Esophagus (tissue), 2 donors: ENCODE measurements at regions not wholly inside any gene's neighbourhood (a gene's known extent, or its start where the extent isn't known, plus 50 kb on each side); places are given as distances from the start of the nearest gene placed in this dataset.

ENCODE experiments used
- H3K27ac ChIP-seq, 2 donors: one replicate each; pipeline ENCODE4 v1.5.1; 2013; ENCODE audit warnings: low read depth in 2 of 2, mild to moderate bottlenecking in 2 of 2, inconsistent platforms in 1 of 2, low read length in 1 of 2, moderate library complexity in 1 of 2
- H3K27me3 ChIP-seq, 2 donors: one replicate each; pipeline ENCODE4 v1.6.1; 2013; ENCODE audit warnings: low read length in 2 of 2, control low read depth in 1 of 2, mild to moderate bottlenecking in 1 of 2; ENCODE audit not compliant: insufficient read depth in 2 of 2, control insufficient read depth in 1 of 2
- H3K36me3 ChIP-seq, 2 donors: one replicate each; pipeline ENCODE4 v1.6.1; 2013; ENCODE audit warnings: low read length in 1 of 2; ENCODE audit not compliant: control insufficient read depth in 2 of 2, insufficient read depth in 2 of 2
- H3K4me1 ChIP-seq, 2 donors: one replicate each; pipeline ENCODE4 v1.6.1; 2013; ENCODE audit warnings: low read length in 1 of 2; ENCODE audit not compliant: control insufficient read depth in 2 of 2, insufficient read depth in 2 of 2
- H3K4me3 ChIP-seq, 2 donors: one replicate each; pipeline ENCODE4 v1.5.1; 2013; ENCODE audit warnings: low read length in 2 of 2, mild to moderate bottlenecking in 2 of 2, low read depth in 1 of 2, moderate library complexity in 1 of 2
- H3K9me3 ChIP-seq, 2 donors: one replicate each; pipeline ENCODE4 v1.6.1; 2013; ENCODE audit warnings: mild to moderate bottlenecking in 2 of 2, low read depth in 1 of 2, low read length in 1 of 2, moderate library complexity in 1 of 2; ENCODE audit not compliant: control insufficient read depth in 2 of 2, insufficient read depth in 1 of 2
- WGBS, 2 donors: extraction: QIAGEN DNeasy Blood & Tissue Kit; methylation state at CpG; one replicate each; pipeline ENCODE4 v1.1.7; 2013; 5-methylcytosine and 5-hydroxymethylcytosine counted together
- donor health status: healthy with polysubstance abuse.
- donor health status: Bipolar disorder and iron deficiency.

- H3K4me3 ChIP-seq: no peak overlapping the region
- no peak overlapping the region for H3K27ac ChIP-seq
- no peaks in the 10 kb centered on the region for H3K27me3 ChIP-seq
- H3K36me3 ChIP-seq: no peaks in the 10 kb centered on the region
- H3K4me1 ChIP-seq: no peaks in the 10 kb centered on the region
- 75 to 78% methylated on average over 1 of the region's 1 CpG for WGBS, 2 donors
- no peaks in the 10 kb centered on the region for H3K9me3 ChIP-seq
These were observed 216.7 kb upstream of the TMTC1 start for GRCh38 chr12:30000401-30000800.

GRCh38 chr12:29996993-29997392 lies 213.3 kb upstream of the TMTC1 start:
- Histone ChIP-seq H3K36me3 (no peaks in the 10 kb centered on the region), H3K27me3 (no peaks in the 10 kb centered on the region), H3K27ac (no peak overlapping the region), H3K9me3 (no peaks in the 10 kb centered on the region), H3K4me3 (no peak overlapping the region), H3K4me1 (no peaks in the 10 kb centered on the region)
- 87 to 91% methylated on average over 3 of the region's 3 CpGs for whole genome bisulfite sequencing, 2 donors

DNA sequence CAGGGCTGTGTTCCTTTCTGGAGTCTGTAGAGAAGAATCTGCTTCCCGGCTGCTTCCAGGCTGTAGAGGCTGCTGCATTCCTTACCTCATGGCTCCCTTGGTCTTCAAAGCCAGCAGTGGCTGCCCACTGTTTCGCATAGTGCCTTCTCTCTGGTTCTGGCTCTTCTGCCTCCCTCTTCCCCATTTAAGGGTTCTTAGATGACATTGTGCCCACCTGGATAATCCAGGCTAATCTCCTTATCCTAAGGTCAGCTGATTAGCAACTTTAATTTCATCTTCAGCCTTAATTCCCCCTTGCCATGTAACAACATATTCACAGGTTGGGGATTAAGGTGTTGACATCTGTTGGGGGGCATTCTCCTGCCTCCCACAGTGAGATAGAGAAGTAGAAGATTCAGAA lies 208.6 kb upstream of the TMTC1 start:
- H3K27me3 ChIP-seq: no peaks in the 10 kb centered on the region
- no peak overlapping the region for H3K27ac ChIP-seq
- no peaks in the 10 kb centered on the region for H3K36me3 ChIP-seq
- no peaks in the 10 kb centered on the region for H3K9me3 ChIP-seq
- WGBS, 2 donors: 84 to 92% methylated on average over 2 of the region's 2 CpGs
- H3K4me3 ChIP-seq: no peak overlapping the region
- no peaks in the 10 kb centered on the region for H3K4me1 ChIP-seq

DNA sequence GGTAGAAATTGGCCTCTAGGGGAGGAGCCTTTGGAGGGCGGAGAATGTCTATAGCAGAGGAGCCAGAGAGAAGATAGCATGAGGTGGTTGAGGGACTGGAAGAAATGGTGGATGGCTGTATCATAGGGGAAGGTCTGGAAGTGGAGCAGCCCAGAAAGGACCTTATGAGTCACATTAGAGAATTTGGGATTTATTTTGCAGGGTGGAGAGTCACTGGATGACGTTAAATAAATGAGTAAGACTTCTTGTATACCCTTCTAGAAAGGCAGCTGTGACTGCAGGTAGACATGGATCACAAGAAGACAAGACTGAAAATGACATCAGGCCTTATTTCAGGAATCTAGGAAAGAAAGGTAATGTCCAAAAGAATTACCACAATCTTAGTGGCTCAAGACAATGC lies 208.2 kb upstream of the TMTC1 start:
- WGBS, 2 donors: 71 to 74% methylated on average over 2 of the region's 2 CpGs
- Histone ChIP-seq H3K9me3 (no peaks in the 10 kb centered on the region), H3K4me1 (no peaks in the 10 kb centered on the region), H3K27ac (no peak overlapping the region), H3K27me3 (no peaks in the 10 kb centered on the region), H3K36me3 (no peaks in the 10 kb centered on the region), H3K4me3 (no peak overlapping the region)

DNA sequence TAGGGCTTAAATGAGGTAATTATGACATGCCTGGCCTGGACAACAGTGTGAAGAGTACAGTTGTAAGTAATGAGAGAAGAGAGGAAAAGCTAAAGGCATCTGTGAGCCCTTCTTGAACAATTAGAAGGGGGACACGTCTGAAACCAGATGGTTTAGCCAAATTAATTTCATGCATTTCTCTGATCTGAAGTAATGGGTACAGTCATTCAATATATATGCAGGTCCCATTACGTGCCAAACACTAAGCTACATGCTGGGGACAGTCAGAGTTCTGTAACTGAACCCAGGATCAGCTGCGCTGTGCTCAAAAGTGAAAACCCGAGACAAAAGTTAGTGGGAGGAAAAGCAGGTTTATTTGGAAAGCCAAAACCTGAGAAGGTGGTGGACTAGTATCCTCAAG lies 207.2 kb upstream of the TMTC1 start:
- H3K27ac ChIP-seq: no peak overlapping the region
- H3K9me3 ChIP-seq: no peaks in the 10 kb centered on the region
- WGBS, 2 donors: 75 to 86% methylated on average over 4 of the region's 4 CpGs
- no peaks in the 10 kb centered on the region for H3K4me1 ChIP-seq
- H3K36me3 ChIP-seq: no peaks in the 10 kb centered on the region
- H3K4me3 ChIP-seq: no peak overlapping the region
- H3K27me3 ChIP-seq: no peaks in the 10 kb centered on the region

- H3K27me3 ChIP-seq: no peaks in the 10 kb centered on the region
- no peak overlapping the region for H3K27ac ChIP-seq
- no peak overlapping the region for H3K4me3 ChIP-seq
- no peaks in the 10 kb centered on the region for H3K4me1 ChIP-seq
- WGBS, 2 donors: 75 to 83% methylated on average over 2 of the region's 2 CpGs
- no peaks in the 10 kb centered on the region for H3K9me3 ChIP-seq
- H3K36me3 ChIP-seq: no peaks in the 10 kb centered on the region
These were observed 200.1 kb upstream of the TMTC1 start for GRCh38 chr12:29983851-29984250.

- Histone ChIP-seq H3K27me3 (no peaks in the 10 kb centered on the region), H3K9me3 (no peaks in the 10 kb centered on the region), H3K4me3 (no peak overlapping the region), H3K36me3 (no peaks in the 10 kb centered on the region), H3K27ac (no peak overlapping the region), H3K4me1 (no peaks in the 10 kb centered on the region)
These were observed 196.6 kb upstream of the TMTC1 start for GRCh38 chr12:29980304-29980703.

GRCh38 chr12:29971446-29971845 lies 187.7 kb upstream of the TMTC1 start:
- Histone ChIP-seq H3K27ac (no peak overlapping the region), H3K9me3 (no peaks in the 10 kb centered on the region), H3K36me3 (no peaks in the 10 kb centered on the region), H3K27me3 (no peaks in the 10 kb centered on the region), H3K4me3 (no peak overlapping the region), H3K4me1 (no peaks in the 10 kb centered on the region)
- WGBS, 2 donors: 79% methylated on average over 2 of the region's 2 CpGs

DNA sequence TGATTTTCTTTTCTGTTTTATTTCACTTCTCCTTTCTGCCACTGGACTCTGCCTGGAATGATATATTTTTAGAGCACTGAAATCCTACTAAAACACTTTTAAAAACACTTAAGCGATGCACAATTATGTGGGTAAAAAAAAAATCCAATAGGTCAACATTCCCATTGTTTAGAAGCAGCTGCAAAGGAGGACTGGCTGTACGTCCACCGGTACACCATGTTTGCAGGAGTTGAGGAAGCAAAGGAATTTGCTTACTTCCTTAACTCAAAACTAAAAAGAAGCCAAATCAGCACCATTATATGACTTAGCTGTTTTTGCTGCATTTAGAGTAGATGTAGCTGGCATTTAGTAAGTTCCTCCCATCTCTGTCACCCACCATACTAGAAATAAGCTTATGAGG lies 186.8 kb upstream of the TMTC1 start:
- Histone ChIP-seq H3K36me3 (no peaks in the 10 kb centered on the region), H3K27ac (no peak overlapping the region), H3K9me3 (no peaks in the 10 kb centered on the region), H3K4me3 (no peak overlapping the region), H3K4me1 (no peaks in the 10 kb centered on the region), H3K27me3 (no peaks in the 10 kb centered on the region)
- WGBS, 2 donors: 52 to 53% methylated on average over 3 of the region's 3 CpGs

DNA sequence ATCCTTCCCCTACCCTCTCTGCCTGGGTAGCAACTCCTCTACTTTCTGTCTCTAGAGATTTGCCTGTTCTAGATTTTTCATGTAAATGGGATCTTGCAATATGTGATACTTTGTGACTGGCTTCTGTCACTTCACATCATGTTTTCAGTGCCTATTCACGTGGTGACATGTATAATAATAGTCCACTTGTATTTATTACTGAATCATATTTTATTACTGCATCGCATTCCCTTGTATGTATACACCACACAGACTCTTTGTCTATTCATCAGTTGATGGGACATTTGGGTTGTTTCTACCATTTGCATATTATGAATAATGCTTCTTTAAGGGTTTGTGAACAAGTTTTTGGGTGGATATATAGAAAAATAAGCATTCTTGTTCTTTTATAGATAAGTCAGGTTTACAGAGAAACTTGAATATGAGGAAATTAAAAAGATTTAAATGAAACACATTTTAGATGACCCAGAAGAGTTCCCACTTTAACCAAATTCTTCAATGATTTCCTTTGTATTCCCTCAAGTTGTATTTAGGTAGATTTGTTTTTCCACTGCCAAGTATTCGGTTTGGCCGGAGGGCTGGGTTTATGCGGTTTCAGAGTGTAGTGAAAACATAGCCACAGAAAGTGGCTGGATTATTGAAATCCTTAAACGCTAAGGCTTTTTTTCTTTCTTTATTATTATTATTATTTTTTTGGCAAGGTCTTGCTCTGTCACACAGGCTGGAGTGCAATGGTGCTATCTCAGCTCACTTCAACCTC lies 178.7 kb upstream of the TMTC1 start:
- H3K27me3 ChIP-seq: no peaks in the 10 kb centered on the region
- H3K4me1 ChIP-seq: no peaks in the 10 kb centered on the region
- no peak overlapping the region for H3K27ac ChIP-seq
- H3K36me3 ChIP-seq: no peaks in the 10 kb centered on the region
- H3K9me3 ChIP-seq: no peaks in the 10 kb centered on the region
- WGBS, 2 donors: 81 to 85% methylated on average over 6 of the region's 6 CpGs
- no peak overlapping the region for H3K4me3 ChIP-seq
